GM06990 (cell line): ENCODE measurements at regions not wholly inside any gene's neighbourhood (a gene's known extent, or its start where the extent isn't known, plus 50 kb on each side); places are given as distances from the start of the nearest gene placed in this dataset.

Experiments
- DNase-seq: peaks from one replicate; pipeline ENCODE4 v3.0.0-alpha.2; 2011; ENCODE audit not compliant: insufficient read length; ENCODE audit errors: extremely low read depth
- H3K27me3 ChIP-seq: replicated peaks from 2 replicates; pipeline ENCODE4 v1.6.0; 2011; ENCODE audit warnings: low read length; ENCODE audit not compliant: control insufficient read depth, insufficient read depth
- H3K36me3 ChIP-seq: 2 replicates; pipeline ENCODE4 v1.5.1; 2011; ENCODE audit warnings: low read length; ENCODE audit not compliant: control insufficient read depth, insufficient read depth
- H3K4me3 ChIP-seq: replicated peaks from 2 replicates; pipeline ENCODE4 v1.5.1; 2011; ENCODE audit warnings: low read depth, mild to moderate bottlenecking, control low read depth, low read length
- TF ChIP-seq, protein P1 (sequence below): IDR thresholded peaks from 2 replicates; pipeline ENCODE4 v1.5.1; 2011; ENCODE audit warnings: low read length, control low read depth, mild to moderate bottlenecking, inconsistent platforms; ENCODE audit not compliant: insufficient read depth, poor library complexity, severe bottlenecking

DNA sequence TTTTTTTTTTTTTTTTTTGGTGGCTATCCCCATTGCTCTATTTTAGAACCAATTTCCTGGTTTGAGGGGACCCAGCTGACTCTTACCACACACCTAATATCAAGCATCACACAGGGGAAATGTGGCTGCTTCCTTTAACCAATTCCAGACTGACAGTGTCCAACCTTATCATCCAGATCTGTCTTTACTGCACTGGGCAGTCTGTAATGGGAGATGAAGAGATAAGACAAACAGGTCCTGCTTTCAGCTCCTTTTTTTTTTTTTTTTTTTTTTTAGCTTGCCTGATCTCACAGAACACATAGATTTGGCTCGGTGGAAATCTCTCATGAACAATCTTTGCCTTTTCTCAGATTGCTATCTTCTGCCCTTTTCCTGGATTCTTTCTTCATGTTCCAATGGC is 198.8 kb upstream of the TYRP1 start:
- DNase-seq, result no peak
- Histone ChIP-seq H3K4me3 (no peak overlapping the region), H3K27me3 (no peaks in the 10 kb centered on the region), H3K36me3 (no peaks in the 10 kb centered on the region)
- TF ChIP-seq, protein P1, sequence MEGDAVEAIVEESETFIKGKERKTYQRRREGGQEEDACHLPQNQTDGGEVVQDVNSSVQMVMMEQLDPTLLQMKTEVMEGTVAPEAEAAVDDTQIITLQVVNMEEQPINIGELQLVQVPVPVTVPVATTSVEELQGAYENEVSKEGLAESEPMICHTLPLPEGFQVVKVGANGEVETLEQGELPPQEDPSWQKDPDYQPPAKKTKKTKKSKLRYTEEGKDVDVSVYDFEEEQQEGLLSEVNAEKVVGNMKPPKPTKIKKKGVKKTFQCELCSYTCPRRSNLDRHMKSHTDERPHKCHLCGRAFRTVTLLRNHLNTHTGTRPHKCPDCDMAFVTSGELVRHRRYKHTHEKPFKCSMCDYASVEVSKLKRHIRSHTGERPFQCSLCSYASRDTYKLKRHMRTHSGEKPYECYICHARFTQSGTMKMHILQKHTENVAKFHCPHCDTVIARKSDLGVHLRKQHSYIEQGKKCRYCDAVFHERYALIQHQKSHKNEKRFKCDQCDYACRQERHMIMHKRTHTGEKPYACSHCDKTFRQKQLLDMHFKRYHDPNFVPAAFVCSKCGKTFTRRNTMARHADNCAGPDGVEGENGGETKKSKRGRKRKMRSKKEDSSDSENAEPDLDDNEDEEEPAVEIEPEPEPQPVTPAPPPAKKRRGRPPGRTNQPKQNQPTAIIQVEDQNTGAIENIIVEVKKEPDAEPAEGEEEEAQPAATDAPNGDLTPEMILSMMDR, result no peak

DNA sequence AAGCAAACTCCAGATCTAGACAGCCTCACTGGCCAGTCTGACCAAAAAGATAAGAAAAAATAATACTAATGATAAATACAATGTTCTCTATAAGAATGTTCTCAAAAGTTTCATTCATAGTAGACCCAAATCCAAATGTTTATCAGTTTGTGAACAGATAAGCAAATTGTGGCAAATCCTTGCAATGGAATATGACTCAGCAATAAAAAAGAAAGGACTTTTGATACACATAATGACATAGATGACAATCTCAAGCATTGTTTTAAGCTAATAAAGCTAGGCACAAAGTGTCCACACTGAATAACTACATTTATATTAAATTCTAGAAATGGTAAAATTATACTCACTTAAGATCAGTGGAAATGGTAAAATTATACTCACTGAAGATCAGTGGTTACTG is 195.4 kb upstream of the TYRP1 start:
- Histone ChIP-seq H3K4me3 (no peak overlapping the region), H3K36me3 (no peaks in the 10 kb centered on the region), H3K27me3 (no peaks in the 10 kb centered on the region)
- DNase-seq, result no peak
- TF ChIP-seq, protein P1, result no peak

DNA sequence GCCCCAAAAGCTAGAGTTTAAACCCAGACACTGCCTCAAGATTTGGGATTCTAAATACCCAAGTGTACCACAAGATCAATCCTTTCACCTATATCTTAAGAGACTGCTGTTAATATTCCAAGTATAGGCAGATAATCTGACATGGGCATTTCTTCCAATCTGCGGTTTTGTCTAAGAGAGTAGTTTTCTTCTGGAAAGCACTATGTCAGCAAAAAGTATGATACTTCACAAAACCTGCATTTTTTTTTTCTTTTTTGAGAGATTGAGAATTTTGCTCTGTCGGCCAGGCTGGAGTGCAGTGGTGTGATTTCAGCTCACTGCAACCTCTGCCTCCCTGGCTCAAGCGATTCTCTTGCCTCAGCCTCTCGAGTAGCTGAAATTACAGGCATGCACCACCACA is 190.7 kb upstream of the TYRP1 start:
- H3K27me3 ChIP-seq, result no peaks in the 10 kb centered on the region
- TF ChIP-seq, protein P1, result no peak
- no peak overlapping the region for H3K4me3 ChIP-seq
- H3K36me3 ChIP-seq, result no peaks in the 10 kb centered on the region
- no peak for DNase-seq

DNA sequence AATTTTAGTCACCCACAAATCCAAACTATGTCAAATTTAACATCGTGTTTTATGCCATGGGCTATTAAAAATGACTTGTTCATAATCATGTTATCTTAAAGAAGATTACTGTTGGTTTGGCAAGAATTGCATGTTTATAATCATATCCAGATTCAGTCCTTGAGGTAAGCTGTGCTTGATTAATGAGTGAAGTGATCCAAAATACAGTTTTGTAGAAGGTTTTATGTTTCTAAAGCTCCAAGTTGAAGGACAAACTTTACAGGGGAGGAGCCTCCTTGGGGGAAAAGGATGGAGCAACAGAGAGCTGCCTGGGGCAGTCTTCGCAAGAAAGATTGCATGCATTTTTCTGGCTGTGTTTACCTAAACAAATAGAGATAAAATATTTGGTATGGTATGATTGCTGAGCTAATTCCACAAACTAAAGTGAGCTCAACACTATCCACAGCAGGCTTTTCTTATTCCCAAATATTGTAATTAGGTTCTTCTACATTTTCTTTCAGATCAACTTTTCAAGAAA is 189.5 kb upstream of the TYRP1 start:
- Histone ChIP-seq H3K36me3 (no peaks in the 10 kb centered on the region), H3K4me3 (no peak overlapping the region), H3K27me3 (no peaks in the 10 kb centered on the region)
- DNase-seq, result no peak
- TF ChIP-seq, protein P1, result no peak

DNA sequence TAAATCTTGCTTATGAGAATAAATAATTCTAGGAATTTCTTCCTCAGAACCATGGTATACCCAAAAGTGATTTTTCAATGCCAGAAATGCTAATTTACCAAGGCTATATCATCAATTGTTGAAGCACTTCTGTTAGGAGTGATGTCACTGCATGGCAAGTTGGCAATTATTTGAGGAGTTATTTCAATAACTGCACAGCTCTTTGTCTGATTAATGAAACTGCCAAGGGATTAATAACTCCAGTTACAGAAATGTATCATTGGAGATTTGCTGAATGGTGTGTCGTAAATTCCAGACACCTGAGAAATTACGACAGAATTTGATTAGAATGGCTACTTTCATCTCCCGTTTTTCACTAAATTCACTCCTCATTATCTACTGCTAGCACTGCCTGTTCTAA is 182.6 kb upstream of the TYRP1 start:
- no peaks in the 10 kb centered on the region for H3K27me3 ChIP-seq
- H3K36me3 ChIP-seq, result no peaks in the 10 kb centered on the region
- no peak overlapping the region for H3K4me3 ChIP-seq
- no peak for DNase-seq
- TF ChIP-seq, protein P1, result no peak

DNA sequence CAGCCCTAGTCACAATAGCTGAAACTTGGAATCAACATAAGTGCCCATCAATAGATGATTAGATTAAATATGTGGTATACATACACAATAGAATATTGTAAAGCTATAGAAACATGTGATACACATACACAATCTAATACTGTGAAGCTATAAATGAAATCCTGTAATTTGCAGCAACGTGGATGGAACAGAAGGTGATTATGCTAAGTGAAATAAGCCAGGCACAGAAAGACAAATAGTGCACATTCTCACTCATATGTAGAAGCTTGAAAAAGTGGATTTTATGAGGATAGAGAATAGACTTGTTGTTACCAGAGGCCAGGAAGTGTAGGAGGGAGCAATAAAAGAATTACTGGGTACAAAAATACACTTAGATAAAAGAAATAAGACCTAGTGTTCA is 181.5 kb upstream of the TYRP1 start:
- no peak overlapping the region for H3K4me3 ChIP-seq
- no peaks in the 10 kb centered on the region for H3K27me3 ChIP-seq
- TF ChIP-seq, protein P1, result no peak
- no peak for DNase-seq
- H3K36me3 ChIP-seq, result no peaks in the 10 kb centered on the region
